GM12891 (cell line): ENCODE measurements at regions not wholly inside any gene's neighbourhood (a gene's known extent, or its start where the extent isn't known, plus 50 kb on each side); places are given as distances from the start of the nearest gene placed in this dataset.

Experiments used
- DNase-seq: peaks from one replicate; pipeline ENCODE4 v3.0.0; 2011; ENCODE audit warnings: low spot score; ENCODE audit not compliant: insufficient read length
- FAIRE-seq: peaks from 2 replicates; lab custom pipeline; 2011; peaks lifted over from hg19 to GRCh38; lab: Jason Lieb, UNC
- PAX5 ChIP-seq: IDR thresholded peaks from 2 replicates; pipeline ENCODE4 v1.6.1; 2011; ENCODE audit warnings: low read length, moderate library complexity, mild to moderate bottlenecking; ENCODE audit not compliant: insufficient read depth, severe bottlenecking
- POLR2A ChIP-seq: IDR thresholded peaks from 2 replicates; pipeline ENCODE4 v1.6.1; 2011; ENCODE audit warnings: low read depth, low read length, control low read depth
- POLR2AphosphoS5 ChIP-seq: IDR thresholded peaks from 2 replicates; pipeline ENCODE4 v1.6.1; 2011; ENCODE audit warnings: low read depth, low read length, control low read depth
- POU2F2 ChIP-seq: IDR thresholded peaks from 2 replicates; pipeline ENCODE4 v1.6.1; 2011; ENCODE audit warnings: low read depth, mild to moderate bottlenecking, control low read depth, low read length, moderate library complexity
- SPI1 ChIP-seq: IDR thresholded peaks from 2 replicates; pipeline ENCODE4 v1.6.1; 2011; ENCODE audit warnings: low read depth, low read length, control low read depth
- TAF1 ChIP-seq: IDR thresholded peaks from 2 replicates; pipeline ENCODE4 v1.6.1; 2011; ENCODE audit warnings: low read depth, low read length, control low read depth

DNA sequence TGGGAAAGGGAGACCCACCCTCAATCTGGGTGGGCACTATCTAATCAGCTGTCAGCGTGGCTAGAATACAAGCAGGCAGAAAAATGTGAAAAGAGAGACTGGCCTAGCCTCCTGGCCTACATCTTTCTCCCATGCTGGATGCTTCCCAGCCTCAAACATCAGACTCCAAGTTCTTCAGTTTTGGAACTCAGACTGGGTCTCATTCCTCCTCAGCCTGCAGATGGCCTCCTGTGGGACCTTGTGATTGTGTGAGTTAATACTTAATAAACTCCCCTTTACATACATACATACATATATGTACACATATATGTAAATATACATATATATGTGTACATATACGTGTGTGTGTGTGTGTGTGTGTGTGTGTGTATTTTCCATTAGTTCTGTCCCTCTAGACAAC, 207.1 kb downstream of the BRINP2 start:
- FAIRE-seq (no peak), DNase-seq (no peak)
- no peak for TF ChIP-seq POU2F2

DNA sequence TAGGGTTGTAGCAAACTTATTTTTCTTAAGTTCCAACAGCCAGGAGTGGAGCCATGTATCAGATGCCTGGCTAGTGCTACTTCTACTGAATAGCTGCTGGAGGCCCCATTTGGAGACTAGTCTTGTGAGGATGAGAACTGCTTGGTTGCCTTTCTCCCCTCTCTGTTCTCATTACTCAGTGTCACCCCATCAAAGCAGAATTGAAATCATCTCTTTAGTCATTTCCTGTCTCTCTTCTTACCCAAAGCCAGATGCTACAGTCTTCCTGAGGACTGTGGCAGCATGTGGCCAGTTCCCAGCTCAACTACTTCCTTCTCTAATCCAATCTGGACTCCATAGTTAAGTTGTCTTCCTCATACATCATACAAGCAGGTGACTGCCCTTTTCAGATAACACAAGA, 197.5 kb downstream of the BRINP2 start:
- no peak for DNase-seq
- TF ChIP-seq POU2F2 (no peak), PAX5 (no peak), TAF1 (no peak), POLR2A (no peak), POLR2AphosphoS5 (no peak), SPI1 (no peak)
- no peak for FAIRE-seq

DNA sequence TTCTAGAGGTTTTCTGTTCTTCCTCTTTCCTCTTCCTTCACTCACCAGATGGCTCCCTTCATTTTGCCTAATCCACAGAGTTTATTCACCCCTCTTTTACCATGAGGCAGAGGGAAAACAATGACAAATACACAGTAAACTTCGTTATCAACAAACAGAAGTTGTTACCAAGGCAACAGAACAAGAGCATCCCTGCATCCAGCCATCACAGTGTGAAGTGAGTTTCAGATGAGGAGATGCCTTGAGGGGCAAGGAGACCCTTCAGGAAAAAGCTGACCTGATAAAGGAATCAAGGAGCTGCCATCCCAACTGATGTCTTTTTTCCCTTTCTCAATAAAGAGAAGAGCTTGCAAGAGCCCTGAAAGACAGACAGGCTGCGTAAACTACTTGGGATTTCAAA, 195.3 kb downstream of the BRINP2 start:
- FAIRE-seq (no peak), DNase-seq (no peak)
- no peak for TF ChIP-seq POU2F2
- no peak for TF ChIP-seq POLR2AphosphoS5
- TF ChIP-seq SPI1: no peak
- no peak for TF ChIP-seq POLR2A
- TF ChIP-seq PAX5: no peak
- no peak for TF ChIP-seq TAF1

DNA sequence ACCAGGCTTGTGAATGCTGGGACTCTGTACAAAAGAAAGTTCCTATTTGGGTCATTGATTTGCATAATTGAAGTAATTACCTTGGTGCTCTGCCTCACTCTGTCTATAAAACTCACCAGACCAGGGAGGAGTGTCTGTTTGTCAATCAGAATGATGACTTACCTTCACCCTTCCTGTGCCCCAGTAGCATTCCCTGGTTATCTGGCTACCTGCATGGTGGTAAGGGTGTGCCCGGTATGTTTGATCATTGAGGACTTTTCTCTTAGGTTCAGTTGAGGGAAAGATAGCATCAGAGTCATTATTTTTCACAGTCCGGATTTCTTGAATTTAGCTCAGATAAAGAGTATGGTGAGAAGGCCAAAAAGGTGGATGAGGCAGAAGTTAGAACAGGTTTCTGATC, 190.0 kb downstream of the BRINP2 start:
- no peak for TF ChIP-seq POLR2A
- TF ChIP-seq POLR2AphosphoS5: no peak
- no peak for TF ChIP-seq POU2F2
- no peak for TF ChIP-seq TAF1
- no peak for TF ChIP-seq PAX5
- no peak for TF ChIP-seq SPI1
- DNase-seq (no peak), FAIRE-seq (no peak)

DNA sequence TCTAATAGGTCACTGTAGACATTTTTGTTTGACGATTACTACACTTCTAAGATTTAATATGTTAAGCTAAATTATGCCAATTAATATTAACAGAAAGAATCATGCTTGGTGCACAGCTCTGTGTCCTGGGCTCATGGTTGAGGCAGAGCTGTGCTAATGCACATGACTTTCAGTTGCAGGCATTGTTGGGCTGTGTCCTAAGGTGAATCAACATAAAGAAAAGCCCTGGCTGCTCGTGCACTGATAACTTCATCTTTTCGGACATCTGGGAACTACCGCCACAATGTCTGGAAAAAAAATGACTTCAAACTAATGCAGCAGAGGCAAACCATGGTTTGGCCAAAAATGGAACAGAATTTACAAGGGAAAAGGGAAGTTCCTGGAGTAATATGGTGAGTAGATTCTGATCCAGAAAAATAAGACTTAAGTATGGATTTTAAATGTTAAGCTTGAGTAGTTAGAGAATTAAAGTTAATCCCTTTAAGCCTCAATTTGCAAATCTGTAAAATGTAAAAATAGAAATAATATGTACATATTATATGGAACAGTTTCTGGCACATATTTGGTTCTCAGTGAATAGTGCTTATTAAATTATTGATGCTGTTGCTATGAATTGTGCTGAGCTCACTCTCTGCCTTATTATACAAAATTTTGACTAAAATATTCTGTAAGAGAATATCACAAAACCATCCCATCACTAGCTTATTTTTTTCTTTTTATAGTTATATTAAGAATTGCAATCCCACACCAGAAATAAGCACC, 186.1 kb downstream of the BRINP2 start:
- FAIRE-seq: no peak

DNA sequence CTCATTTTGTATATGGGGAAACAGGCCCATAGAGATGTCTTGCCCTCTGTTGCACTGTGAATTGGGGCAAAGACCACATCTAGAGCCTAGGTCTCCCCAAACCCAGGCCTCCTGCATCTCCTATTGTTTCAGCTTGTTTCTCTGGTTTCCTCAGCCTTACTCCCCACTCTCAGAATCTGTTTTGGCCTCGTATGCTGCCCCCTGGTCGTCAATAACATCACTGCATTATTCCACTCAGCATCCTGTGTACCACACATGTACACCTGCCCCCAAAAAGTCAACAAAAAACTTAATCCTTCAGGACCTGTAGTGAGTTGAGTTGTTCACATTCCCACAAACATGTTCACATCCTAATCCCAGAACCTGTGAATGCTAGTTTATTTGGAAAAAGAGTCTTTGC, 184.8 kb downstream of the BRINP2 start:
- DNase-seq (no peak), FAIRE-seq (peak; percentile 65)
- TF ChIP-seq POLR2AphosphoS5 (no peak), POLR2A (no peak), POU2F2 (no peak), TAF1 (no peak), SPI1 (no peak), PAX5 (no peak)

More for the DNA sequence above, 186.1 kb downstream of the BRINP2 start:
- DNase-seq: no peak
- TF ChIP-seq PAX5: no peak
- no peak for TF ChIP-seq POLR2A
- no peak for TF ChIP-seq POLR2AphosphoS5
- TF ChIP-seq POU2F2: no peak
- no peak for TF ChIP-seq SPI1
- TF ChIP-seq TAF1: no peak

DNA sequence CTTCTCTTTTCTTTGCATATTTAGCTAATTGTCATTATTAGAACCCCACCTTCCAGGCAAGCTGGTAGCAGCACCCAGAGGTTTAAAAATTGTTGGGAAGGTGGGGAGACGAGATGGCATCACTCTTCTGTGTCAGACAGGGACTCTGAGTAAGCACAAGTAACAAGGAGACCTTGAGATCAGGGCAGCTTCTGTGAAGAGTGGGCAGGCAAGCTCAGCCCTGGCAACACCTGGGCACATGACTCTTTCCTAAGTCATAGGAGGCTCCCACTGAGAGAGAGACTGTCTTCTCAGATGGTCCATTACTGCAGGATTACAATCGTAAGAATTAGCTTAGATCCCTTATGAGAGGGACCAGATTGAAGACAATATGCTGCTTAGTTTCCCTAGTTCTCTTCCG, 183.5 kb downstream of the BRINP2 start:
- no peak for DNase-seq
- no peak for FAIRE-seq

DNA sequence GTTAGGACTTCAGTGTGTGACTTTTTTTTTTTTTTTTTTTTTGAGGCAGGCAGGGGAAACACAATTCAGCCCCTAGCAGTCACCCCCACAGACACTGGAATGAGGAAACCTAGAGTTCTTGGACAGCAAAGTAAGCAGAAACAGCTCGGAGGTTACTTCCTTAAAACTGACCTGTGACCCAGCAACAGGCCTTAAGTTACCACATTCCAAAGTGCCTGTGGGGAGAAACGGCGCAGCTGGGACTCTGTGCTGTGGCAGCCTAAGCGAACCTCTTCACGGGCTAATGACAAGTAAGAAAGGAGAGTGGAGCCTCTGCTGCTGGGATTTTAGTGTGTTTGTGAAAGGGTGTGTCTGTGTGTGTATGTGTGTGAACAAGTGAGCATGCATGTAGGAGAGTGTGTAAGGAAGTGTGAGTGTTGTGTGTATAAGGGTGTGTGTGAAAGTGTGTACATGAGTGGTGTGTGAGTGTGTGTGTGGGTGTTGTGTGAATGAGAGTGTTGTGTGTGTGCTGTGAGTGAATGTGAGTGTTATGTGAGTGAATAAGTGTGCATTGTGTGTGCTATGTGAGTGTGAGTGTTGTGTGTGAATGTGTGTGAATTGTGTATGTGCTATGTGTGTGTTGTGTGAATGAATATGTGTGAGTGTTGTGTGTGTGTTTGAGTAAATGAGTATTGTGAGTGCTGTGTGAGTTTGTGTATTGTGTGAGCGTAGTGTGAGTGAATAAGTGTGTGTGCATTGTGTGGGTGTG, 180.8 kb downstream of the BRINP2 start:
- no peak for TF ChIP-seq SPI1
- no peak for TF ChIP-seq TAF1
- no peak for TF ChIP-seq PAX5
- no peak for TF ChIP-seq POU2F2
- TF ChIP-seq POLR2A: no peak
- FAIRE-seq: peak; percentile 48
- no peak for DNase-seq

More for the DNA sequence above, 183.5 kb downstream of the BRINP2 start:
- TF ChIP-seq POU2F2 (no peak), POLR2AphosphoS5 (no peak), POLR2A (no peak), TAF1 (no peak), PAX5 (no peak), SPI1 (no peak)

DNA sequence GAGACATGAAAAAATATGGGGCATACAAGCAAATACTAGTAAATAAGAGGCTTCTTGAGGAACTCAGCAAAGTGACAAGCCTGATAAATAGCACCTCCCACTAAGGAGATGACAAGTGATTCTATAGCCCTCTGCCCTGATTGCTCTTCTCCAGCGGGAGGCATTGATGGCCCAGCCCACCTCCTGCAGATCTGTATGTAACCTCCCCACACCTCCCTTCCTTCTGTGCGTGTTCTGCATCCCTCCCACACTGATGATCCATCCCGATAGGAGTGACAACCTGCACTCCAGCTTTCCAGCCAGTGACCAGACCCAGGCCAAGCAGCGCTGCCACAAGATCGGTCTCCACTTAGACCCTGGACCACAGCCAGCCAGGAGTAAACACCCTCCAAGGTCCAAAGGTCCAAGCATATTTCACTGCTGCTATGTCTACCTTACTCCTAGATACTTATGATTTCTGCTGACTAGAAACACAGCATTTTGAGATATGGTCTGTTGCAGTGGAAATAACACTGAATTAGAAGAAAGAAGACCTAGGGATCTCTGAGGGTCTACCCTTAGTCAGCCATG, 176.1 kb downstream of the BRINP2 start:
- FAIRE-seq (no peak), DNase-seq (no peak)
- TF ChIP-seq TAF1: no peak
- no peak for TF ChIP-seq POLR2AphosphoS5
- no peak for TF ChIP-seq POU2F2
- no peak for TF ChIP-seq POLR2A
